IMR-90 (cell line): ENCODE measurements at regions not wholly inside any gene's neighbourhood (a gene's known extent, or its start where the extent isn't known, plus 50 kb on each side); places are given as distances from the start of the nearest gene placed in this dataset.

Experiments
- ATAC-seq: fragments of 200-7000 bp; cut with Tn5 transposase; 2 replicates; pipeline ENCODE4 v1.9.1; 2020; ENCODE audit warnings: low read depth, mild to moderate bottlenecking, moderate library complexity
- BruUV-seq: library from RNA; stranded (reverse); fragments of 400-500 nt; replicated peaks from 2 replicates; lab custom pipeline; 2021; lab: Mats Ljungman, UMichigan
- CTCF ChIA-PET: fragments of 300-600 bp; formaldehyde crosslinking; extraction: SDS; loops from one replicate; lab custom pipeline; 2021; ENCODE audit warnings: antibody characterized with exemption; lab: Yijun Ruan, JAX
- POLR2A ChIA-PET: fragments of 300-600 bp; sonication (Branson Sonifier 250); formaldehyde crosslinking; loops from one replicate; lab custom pipeline; 2022; ENCODE audit warnings: antibody characterized with exemption; ENCODE audit not compliant: unreplicated experiment; lab: Charles Lee
- DNase-seq: peaks from one replicate; pipeline ENCODE4 v3.0.0; 2013
- H2AFZ ChIP-seq: replicated peaks from 2 replicates; pipeline ENCODE3; 2013; ENCODE audit warnings: low read length, mild to moderate bottlenecking; ENCODE audit not compliant: poor library complexity
- H2AK5ac ChIP-seq: 2 replicates; pipeline ENCODE4 v1.6.1; 2013; ENCODE audit warnings: low read depth, low read length, inconsistent platforms
- H2AK9ac ChIP-seq: replicated peaks from 2 replicates; pipeline ENCODE3; 2013; ENCODE audit warnings: mild to moderate bottlenecking, low read depth, low read length, moderate library complexity; ENCODE audit not compliant: poor library complexity
- H2BK120ac ChIP-seq: 2 replicates; pipeline ENCODE4 v1.6.1; 2013; ENCODE audit warnings: low read depth, low read length, inconsistent platforms
- H2BK15ac ChIP-seq: 3 replicates; pipeline ENCODE4 v1.6.1; 2013; ENCODE audit warnings: low read depth, low read length, inconsistent platforms
- H2BK20ac ChIP-seq: 2 replicates; pipeline ENCODE4 v1.6.1; 2013; ENCODE audit warnings: low read depth, mild to moderate bottlenecking, inconsistent platforms, low read length, moderate library complexity
- H2BK5ac ChIP-seq: 2 replicates; pipeline ENCODE4 v1.6.1; 2013; ENCODE audit warnings: mild to moderate bottlenecking, low read depth, low read length, inconsistent platforms; ENCODE audit not compliant: poor library complexity, severe bottlenecking
- H3K14ac ChIP-seq: replicated peaks from 2 replicates; pipeline ENCODE4 v1.6.1; 2013; ENCODE audit warnings: low read depth, low read length, inconsistent platforms
- H3K18ac ChIP-seq: 2 replicates; pipeline ENCODE4 v1.6.1; 2013; ENCODE audit warnings: low read depth, low read length, control low read depth
- H3K23ac ChIP-seq: 2 replicates; pipeline ENCODE4 v1.6.1; 2013; ENCODE audit warnings: low read depth, low read length, inconsistent platforms
- H3K27ac ChIP-seq: 2 replicates; pipeline ENCODE4 v1.5.1; 2013; ENCODE audit warnings: mild to moderate bottlenecking, control low read depth, low read length; ENCODE audit not compliant: insufficient read depth
- H3K27me3 ChIP-seq: 2 replicates; pipeline ENCODE4 v1.6.1; 2013; ENCODE audit warnings: low read length; ENCODE audit not compliant: control insufficient read depth, insufficient read depth
- H3K36me3 ChIP-seq: 2 replicates; pipeline ENCODE4 v1.6.1; 2013; ENCODE audit warnings: low read length, mixed read lengths; ENCODE audit not compliant: control insufficient read depth, insufficient read depth
- H3K4ac ChIP-seq: 2 replicates; pipeline ENCODE4 v1.6.1; 2013; ENCODE audit warnings: low read depth, low read length, inconsistent platforms
- H3K4me1 ChIP-seq: 2 replicates; pipeline ENCODE4 v1.6.1; 2013; ENCODE audit warnings: low read length, mixed read lengths; ENCODE audit not compliant: control insufficient read depth, insufficient read depth
- H3K4me2 ChIP-seq: 2 replicates; pipeline ENCODE4 v1.6.1; 2013; ENCODE audit warnings: low read depth, mild to moderate bottlenecking, control low read depth, low read length, moderate library complexity
- H3K4me3 ChIP-seq: 2 replicates; pipeline ENCODE4 v1.5.1; 2013; ENCODE audit warnings: low read depth, mild to moderate bottlenecking, control low read depth, low read length, moderate library complexity; ENCODE audit not compliant: insufficient read depth
- H3K56ac ChIP-seq: 2 replicates; pipeline ENCODE4 v1.6.1; 2013; ENCODE audit warnings: low read length, inconsistent platforms; ENCODE audit not compliant: insufficient read depth; ENCODE audit errors: extremely low read depth
- H3K79me1 ChIP-seq, 2 experiments: 2 replicates each; pipeline ENCODE4 v1.6.1; 2013; ENCODE audit warnings: low read length in 2 of 2, inconsistent platforms in 1 of 2, low read depth in 1 of 2
- H3K9ac ChIP-seq: 2 replicates; pipeline ENCODE4 v1.6.1; 2013; ENCODE audit warnings: low read depth, low read length, control low read depth
- H3K9me1 ChIP-seq: 2 replicates; pipeline ENCODE4 v1.6.1; 2013; ENCODE audit warnings: low read length, inconsistent platforms; ENCODE audit not compliant: insufficient read depth
- H3K9me3 ChIP-seq: 2 replicates; pipeline ENCODE4 v1.6.1; 2013; ENCODE audit warnings: low read length; ENCODE audit not compliant: control insufficient read depth, insufficient read depth
- H4K20me1 ChIP-seq: 2 replicates; pipeline ENCODE4 v1.6.1; 2013; ENCODE audit warnings: low read length, inconsistent platforms; ENCODE audit not compliant: insufficient read depth
- H4K5ac ChIP-seq: 2 replicates; pipeline ENCODE4 v1.6.1; 2013; ENCODE audit warnings: mild to moderate bottlenecking, low read depth, low read length, control low read depth
- H4K8ac ChIP-seq, 2 experiments: 2 replicates each; pipeline ENCODE4 v1.6.1; 2013; ENCODE audit warnings: low read depth in 2 of 2, low read length in 2 of 2, control low read depth in 1 of 2, inconsistent platforms in 1 of 2
- H4K91ac ChIP-seq: 2 replicates; pipeline ENCODE4 v1.6.1; 2013; ENCODE audit warnings: low read depth, low read length, inconsistent platforms; ENCODE audit not compliant: insufficient read depth
- BHLHE40 ChIP-seq: fragments of 150-350 bp; IDR thresholded peaks from 2 replicates; pipeline ENCODE4 v1.6.1; 2016; ENCODE audit warnings: mild to moderate bottlenecking, low read depth, low read length
- CHD1 ChIP-seq: IDR thresholded peaks from 2 replicates; pipeline ENCODE4 v1.6.1; 2012; ENCODE audit warnings: low read depth, low read length, improper control_type of control experiment
- FOS ChIP-seq: fragments of 150-350 bp; IDR thresholded peaks from 2 replicates; pipeline ENCODE4 v1.6.1; 2016; ENCODE audit warnings: low read depth, low read length
- MAFK ChIP-seq: IDR thresholded peaks from 2 replicates; pipeline ENCODE4 v1.6.1; 2012; ENCODE audit warnings: low read depth, low read length, improper control_type of control experiment
- MAZ ChIP-seq: IDR thresholded peaks from 2 replicates; pipeline ENCODE4 v1.6.1; 2012; ENCODE audit warnings: low read depth, mild to moderate bottlenecking, low read length, improper control_type of control experiment, moderate library complexity, borderline replicate concordance
- NFE2L2 ChIP-seq: fragments of 150-350 bp; IDR thresholded peaks from 2 replicates; pipeline ENCODE4 v1.6.1; 2016; ENCODE audit warnings: low read depth, mild to moderate bottlenecking, low read length
- RAD21 ChIP-seq: IDR thresholded peaks from 2 replicates; pipeline ENCODE4 v1.6.1; 2012; ENCODE audit warnings: low read length, improper control_type of control experiment
- RFX5 ChIP-seq: IDR thresholded peaks from 2 replicates; pipeline ENCODE4 v1.8.0; 2012; ENCODE audit warnings: low read depth, mild to moderate bottlenecking, low read length, moderate library complexity
- WGBS, 2 experiments: methylation state at CpG; one replicate each; pipeline versions ENCODE4 v1.1.5 to v1.1.7; 2013; ENCODE audit warnings: missing lambda C conversion rate in 2 of 2; ENCODE audit not compliant: insufficient read length in 1 of 2; ENCODE audit errors: extremely low coverage in 2 of 2; 5-methylcytosine and 5-hydroxymethylcytosine counted together
- dilution Hi-C: fragments of 300-500 bp; cut with HindIII; formaldehyde crosslinking; loops from one replicate; pipeline ENCODE4 v1.14.3; 2018; ENCODE audit warnings: low sequenced_read_pairs; ENCODE audit not compliant: unreplicated experiment
- in situ Hi-C: fragments of 300-500 bp; cut with MboI; formaldehyde crosslinking; loops from 3 replicates; pipeline ENCODE4 v1.14.3; 2019; ENCODE audit warnings: low sequenced_read_pairs, inconsistent platforms, mixed read lengths
- intact Hi-C: fragments of 100-400 bp; cut with micrococcal nuclease; formaldehyde crosslinking; loops from 2 replicates; pipeline ENCODE4 v1.10.0; 2022

DNA sequence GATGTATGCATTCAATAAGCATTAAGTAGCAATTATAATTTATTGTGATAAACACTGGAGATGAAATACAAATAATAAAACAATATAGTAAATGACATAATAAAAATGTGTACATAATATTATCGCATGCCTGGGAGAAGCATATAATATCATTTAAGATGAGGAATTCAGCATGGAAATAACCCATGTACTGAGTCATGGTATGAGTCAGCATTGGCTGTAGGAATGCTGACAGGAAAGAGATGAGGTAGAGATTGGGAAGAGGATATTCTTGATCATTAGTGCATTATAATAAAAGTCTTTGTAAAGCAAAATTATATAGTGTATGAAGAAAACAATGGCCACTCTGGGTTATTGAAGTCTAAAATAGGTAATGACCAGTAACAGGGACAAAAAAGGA is 82.8 kb downstream of the MAGEB10 start:
- in situ Hi-C loops (no loop called here), dilution Hi-C loops (no loop called here), intact Hi-C loops (no loop called here)
- TF ChIP-seq BHLHE40 (no peak), FOS (peak; percentile 77; the same call in 1 of the 2 replicates), NFE2L2 (peak; percentile 69; the same call in 1 of the 2 replicates), MAZ (no peak), RAD21 (no peak), CHD1 (no peak), MAFK (peak; percentile 67; the same call in 1 of the 2 replicates), RFX5 (no peak)
- ChIA-PET POLR2A (no interaction called here), CTCF (no interaction called here)
- BruUV-seq, result no TSS peak
- Histone ChIP-seq H3K9ac (no peak overlapping the region), H3K27ac (no peak overlapping the region), H3K4me3 (no peak overlapping the region), H2AK5ac (no peak overlapping the region), H3K9me1 (no peaks in the 10 kb centered on the region), H2AK9ac (no peak overlapping the region), H4K8ac (no peak overlapping the region), H3K4me2 (no peak overlapping the region), H3K79me1 (no peaks in the 10 kb centered on the region), H3K23ac (no peak overlapping the region), H4K5ac (no peak overlapping the region), H3K4ac (no peak overlapping the region), H4K20me1 (no peaks in the 10 kb centered on the region), H4K91ac (no peak overlapping the region), H3K56ac (no peak overlapping the region), H3K18ac (no peak overlapping the region), H3K14ac (no peak overlapping the region), H3K36me3 (no peaks in the 10 kb centered on the region), H2BK120ac (no peak overlapping the region), H3K27me3 (no peaks in the 10 kb centered on the region), H2BK20ac (no peak overlapping the region), H2BK15ac (no peak overlapping the region), H3K4me1 (no peaks in the 10 kb centered on the region), H2AFZ (no peak overlapping the region), H3K9me3 (no peaks in the 10 kb centered on the region), H2BK5ac (no peak overlapping the region)
- peak; percentile 82 for DNase-seq
- WGBS, 2 experiments, result no CpG with 5 or more reads among the region's 1 CpG
- peak; percentile 53; the same call in 1 of the 2 replicates for ATAC-seq
